ENCODE measurements at regions not wholly inside any gene's neighbourhood (a gene's known extent, or its start where the extent isn't known, plus 50 kb on each side); places are given as distances from the start of the nearest gene placed in this dataset.

- DNase-seq (ENCODE audit: low spot score) = no peak
Measured at GRCh38 chr10:43872644-43873043, 224.0 kb upstream of the ZNF32 start.

- DNase-seq (ENCODE audit: low spot score) = no peak
Measured at GRCh38 chr10:43871545-43871944, 222.9 kb upstream of the ZNF32 start.

- DNase-seq (ENCODE audit: low spot score) = no peak
Measured at GRCh38 chr10:43870968-43871439, 222.3 kb upstream of the ZNF32 start.

- DNase-seq (ENCODE audit: low spot score) = no peak
Measured at GRCh38 chr10:43869669-43870322, 221.1 kb upstream of the ZNF32 start.

- DNase-seq (ENCODE audit: low spot score) = no peak
Measured at GRCh38 chr10:43868952-43869351, 220.3 kb upstream of the ZNF32 start.

- no peak for DNase-seq (ENCODE audit: low spot score)
Measured at GRCh38 chr10:43867667-43868565, 219.2 kb upstream of the ZNF32 start.

- no peak for DNase-seq (ENCODE audit: low spot score)
Measured at GRCh38 chr10:43867113-43867512, 218.4 kb upstream of the ZNF32 start.

- no peak for DNase-seq (ENCODE audit: low spot score)
Measured at GRCh38 chr10:43866712-43867111, 218.0 kb upstream of the ZNF32 start.

- no peak for DNase-seq (ENCODE audit: low spot score)
Measured at GRCh38 chr10:43865265-43866135, 216.8 kb upstream of the ZNF32 start.

- DNase-seq (ENCODE audit: low spot score) = no peak
Measured at GRCh38 chr10:43864656-43865055, 216.0 kb upstream of the ZNF32 start.

- DNase-seq (ENCODE audit: low spot score) = no peak
Measured at GRCh38 chr10:43863859-43864591, 215.3 kb upstream of the ZNF32 start.

- no peak for DNase-seq (ENCODE audit: low spot score)
Measured at GRCh38 chr10:43863270-43863669, 214.6 kb upstream of the ZNF32 start.

GRCh38 chr10:43862756-43863155 lies 214.1 kb upstream of the ZNF32 start:
- no peak for DNase-seq (ENCODE audit: low spot score)

- DNase-seq (ENCODE audit: low spot score) = no peak
Measured at GRCh38 chr10:43861966-43862751, 213.5 kb upstream of the ZNF32 start.

- no peak for DNase-seq (ENCODE audit: low spot score)
Measured at GRCh38 chr10:43859016-43859525, 210.4 kb upstream of the ZNF32 start.

GRCh38 chr10:43857931-43858315 lies 209.2 kb upstream of the ZNF32 start:
- no peak for DNase-seq (ENCODE audit: low spot score)

GRCh38 chr10:43857206-43857930 lies 208.7 kb upstream of the ZNF32 start:
- DNase-seq (ENCODE audit: low spot score) = no peak

- no peak for DNase-seq (ENCODE audit: low spot score)
Measured at GRCh38 chr10:43856299-43856698, 207.6 kb upstream of the ZNF32 start.

- no peak for DNase-seq (ENCODE audit: low spot score)
Measured at GRCh38 chr10:43855667-43856210, 207.1 kb upstream of the ZNF32 start.

- no peak for DNase-seq (ENCODE audit: low spot score)
Measured at GRCh38 chr10:43854007-43854406, 205.3 kb upstream of the ZNF32 start.
